DMS53 (cell line): ENCODE measurements at regions not wholly inside any gene's neighbourhood (a gene's known extent, or its start where the extent isn't known, plus 50 kb on each side); places are given as distances from the start of the nearest gene placed in this dataset.
A peak's percentile ranks its signal among the peaks of the same experiment; 100 is the strongest.

ENCODE experiments used
- DNase-seq: peaks from one replicate; lab custom pipeline; 2025; lab: John Stamatoyannopoulos, UW

DNA sequence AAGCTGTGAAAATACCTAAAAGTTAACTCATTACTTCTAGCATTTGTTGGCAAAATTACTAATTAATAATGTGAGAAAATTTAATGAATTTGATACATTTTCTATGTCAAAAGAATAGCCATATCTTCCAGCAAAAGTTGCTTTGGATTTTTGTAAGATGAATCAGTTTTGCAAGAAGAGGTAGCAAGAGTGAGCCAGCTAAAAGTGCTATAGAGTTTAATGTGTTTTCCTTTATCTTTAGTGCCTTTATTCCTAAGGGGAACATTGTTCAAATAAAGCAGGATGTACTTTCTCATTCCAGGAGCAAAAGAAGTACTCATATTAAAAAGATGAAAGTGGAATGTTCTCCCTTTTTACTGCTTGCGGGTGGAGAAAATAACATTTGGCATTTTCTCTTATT, 622.2 kb downstream of the ANXA1 start:
- no peak for DNase-seq

DNA sequence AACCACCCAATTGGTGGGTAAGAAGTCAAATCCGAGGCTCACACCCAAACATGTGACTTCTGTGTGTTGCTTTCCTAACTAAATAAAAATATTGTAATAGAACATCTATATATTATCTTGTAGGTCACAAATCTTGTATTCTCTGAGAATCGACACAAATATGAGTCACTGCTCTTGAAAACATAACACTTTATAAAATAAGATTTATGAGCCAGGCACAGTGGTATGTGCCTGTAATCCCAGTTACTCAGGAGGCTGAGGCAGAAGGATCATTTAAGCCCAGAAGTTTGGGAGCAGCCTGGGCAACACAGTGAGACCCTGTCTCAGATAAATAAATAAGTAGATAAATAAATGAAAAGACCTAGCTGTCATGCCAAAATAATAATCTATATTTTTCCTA, 624.1 kb downstream of the ANXA1 start:
- no peak for DNase-seq

DNA sequence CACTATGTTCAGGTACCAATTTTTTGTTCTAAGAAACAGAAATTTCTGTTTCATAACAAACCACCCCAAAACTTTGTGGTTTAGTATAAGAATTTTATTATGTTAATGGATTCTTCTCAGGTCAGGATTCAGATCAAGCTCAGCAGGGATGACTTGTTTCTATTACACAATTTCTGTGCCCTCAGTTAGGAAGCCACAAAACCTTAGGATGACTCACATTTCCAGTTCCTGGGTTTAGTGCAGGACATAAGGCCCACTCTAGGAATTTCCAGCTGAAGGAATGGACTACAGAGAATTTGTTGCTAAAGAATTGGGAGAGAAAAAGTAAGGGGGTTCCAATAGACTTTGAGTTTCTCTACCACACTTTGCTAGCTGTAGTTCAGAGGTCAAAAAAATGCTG, 629.3 kb downstream of the ANXA1 start:
- peak; percentile 1 for DNase-seq

DNA sequence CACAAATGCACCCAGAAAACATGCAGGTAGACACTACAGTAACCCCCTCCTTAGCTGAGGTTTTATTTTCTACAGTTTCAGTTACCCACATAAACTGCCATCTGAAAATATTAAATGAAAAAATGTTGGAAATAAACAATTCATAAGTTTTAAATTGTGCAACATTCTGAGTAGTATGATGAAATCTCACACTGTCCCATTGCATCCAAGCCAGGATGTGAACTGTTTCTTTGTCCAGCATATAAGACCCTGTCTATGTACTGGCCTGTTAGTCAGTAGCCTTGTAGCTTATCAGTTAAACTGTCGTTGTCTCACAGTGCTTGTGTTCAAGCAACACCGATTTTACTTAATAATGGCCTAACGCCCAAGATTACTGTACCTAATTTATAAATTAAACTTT, 630.5 kb downstream of the ANXA1 start:
- DNase-seq = no peak

DNA sequence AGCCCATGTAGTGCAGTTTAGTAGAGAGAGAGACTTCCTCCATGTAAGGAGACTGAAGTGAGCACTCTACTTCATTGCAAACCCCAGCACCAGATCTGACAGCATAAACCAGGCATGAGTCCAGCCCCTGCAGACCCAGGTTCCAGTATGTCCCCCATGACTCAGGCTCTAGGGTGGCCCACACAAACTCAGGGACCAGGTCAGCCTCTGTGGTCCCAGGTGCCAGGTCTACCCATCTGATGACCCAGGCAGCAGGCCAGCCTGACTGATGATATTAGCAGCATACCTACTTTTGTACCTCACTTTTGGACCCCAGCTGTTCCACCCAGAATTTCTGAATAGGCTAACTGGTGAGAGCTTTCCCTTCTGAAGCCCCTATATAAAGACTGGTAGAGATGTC, 647.8 kb downstream of the ANXA1 start:
- no peak for DNase-seq

DNA sequence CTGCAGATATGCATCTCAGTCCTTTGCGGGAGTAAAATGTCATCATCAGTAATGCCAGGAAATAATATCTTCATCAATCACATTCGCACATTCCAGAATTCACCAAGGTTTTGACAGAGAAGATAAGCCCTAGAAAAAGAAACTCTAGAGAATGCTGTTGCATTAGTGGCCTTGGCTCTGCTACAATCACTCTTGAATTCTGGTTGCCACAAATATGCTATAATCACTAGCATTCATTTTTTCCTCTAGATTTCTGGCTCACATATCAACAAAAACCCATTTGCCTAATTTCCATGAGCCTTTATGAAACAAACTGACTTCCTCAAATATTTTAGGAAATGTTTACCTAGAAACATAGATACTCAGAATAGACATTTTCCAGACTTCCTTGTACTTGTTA, 653.4 kb downstream of the ANXA1 start:
- no peak for DNase-seq

DNA sequence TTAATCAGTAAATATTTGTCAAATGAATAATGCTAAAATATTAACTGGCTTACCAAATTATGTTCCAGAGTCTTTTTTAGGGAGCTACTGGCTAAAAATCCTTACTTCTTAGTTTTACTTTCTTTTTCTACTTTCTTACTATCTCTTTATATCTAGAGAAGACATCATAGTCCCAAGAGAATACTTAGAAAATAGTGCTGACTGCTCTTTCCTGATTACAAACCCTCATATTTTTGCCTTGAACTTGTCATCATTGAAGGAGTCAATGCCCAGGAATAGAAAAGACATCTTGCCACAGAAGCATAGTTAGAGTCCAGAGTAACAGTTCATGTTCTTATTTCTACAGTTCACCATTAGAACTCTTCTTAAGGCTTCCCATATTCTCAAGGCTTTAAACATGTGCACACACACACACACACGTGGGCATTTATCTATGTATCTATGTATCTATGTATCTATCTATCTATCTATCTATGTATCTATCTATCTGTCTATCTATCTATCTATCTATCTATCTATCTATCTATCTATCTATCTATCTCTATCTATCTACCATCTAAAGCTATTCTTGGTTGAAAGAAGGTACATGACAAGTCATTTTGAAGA, 654.3 kb downstream of the ANXA1 start:
- DNase-seq = no peak

DNA sequence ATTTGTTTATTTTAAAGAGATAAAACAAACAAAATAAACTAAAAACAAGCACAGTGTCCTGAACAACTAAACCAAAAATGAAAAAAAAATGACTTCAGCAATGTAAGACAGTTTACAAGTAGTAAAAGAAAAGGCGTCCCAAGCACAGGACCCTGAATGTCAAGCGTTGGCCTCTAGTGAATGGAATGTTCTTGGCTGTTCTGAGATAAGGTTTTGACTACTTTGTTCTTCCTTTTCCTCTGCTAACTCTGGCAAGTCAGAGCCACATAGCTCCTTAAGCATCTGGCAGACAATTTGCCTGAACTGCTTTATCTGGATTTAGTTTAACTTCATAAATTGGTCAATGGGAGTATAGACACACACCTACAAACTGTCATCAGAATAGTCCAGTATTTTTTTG, 655.2 kb downstream of the ANXA1 start:
- no peak for DNase-seq

DNA sequence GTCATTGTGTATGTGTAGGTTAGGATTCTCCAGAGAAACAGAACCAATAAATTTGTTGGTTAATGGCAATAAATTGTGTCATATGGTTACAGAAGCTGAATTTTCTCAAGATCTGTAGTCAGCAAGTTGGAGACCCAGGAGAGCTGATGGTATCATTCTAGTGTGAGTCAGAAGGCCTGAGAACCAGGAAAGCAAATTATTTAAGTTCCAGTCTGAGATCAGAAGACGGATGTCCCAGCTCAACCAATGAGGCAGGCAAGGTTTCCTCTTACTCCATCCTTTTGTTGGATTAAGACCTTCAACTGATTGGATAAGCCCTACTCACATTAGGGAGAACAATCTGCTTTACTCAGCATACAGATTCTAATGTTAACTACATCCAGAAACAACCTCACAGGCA, 656.3 kb downstream of the ANXA1 start:
- DNase-seq = no peak

DNA sequence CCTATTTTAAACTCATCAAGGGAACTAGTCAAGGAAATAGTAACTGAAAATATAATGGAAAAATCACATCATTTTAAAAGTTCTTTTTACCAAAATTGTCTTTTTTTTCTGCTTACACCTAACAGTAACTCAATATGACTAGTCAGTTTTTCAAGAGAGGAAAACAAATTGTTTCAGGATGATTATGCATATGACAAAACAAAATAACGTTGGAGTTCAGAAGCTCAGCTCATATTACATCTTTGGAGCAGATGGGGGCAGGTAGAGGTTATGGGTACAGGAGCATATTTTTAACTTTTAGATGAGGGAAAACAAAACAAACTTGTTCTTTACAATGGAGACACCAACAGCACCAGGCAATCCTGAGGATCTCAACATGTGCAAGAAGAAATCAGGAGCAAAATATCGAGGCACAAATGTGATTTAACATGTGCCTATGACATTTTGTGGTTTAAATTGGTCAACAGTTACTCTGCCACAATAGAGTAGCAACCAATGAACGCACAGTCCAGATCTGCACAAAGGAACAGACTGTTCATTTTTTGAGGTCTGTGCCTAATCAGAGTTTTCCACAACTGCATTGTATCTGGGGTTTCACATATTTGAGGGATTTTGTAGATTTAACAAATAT, 659.0 kb downstream of the ANXA1 start:
- DNase-seq = no peak

DNA sequence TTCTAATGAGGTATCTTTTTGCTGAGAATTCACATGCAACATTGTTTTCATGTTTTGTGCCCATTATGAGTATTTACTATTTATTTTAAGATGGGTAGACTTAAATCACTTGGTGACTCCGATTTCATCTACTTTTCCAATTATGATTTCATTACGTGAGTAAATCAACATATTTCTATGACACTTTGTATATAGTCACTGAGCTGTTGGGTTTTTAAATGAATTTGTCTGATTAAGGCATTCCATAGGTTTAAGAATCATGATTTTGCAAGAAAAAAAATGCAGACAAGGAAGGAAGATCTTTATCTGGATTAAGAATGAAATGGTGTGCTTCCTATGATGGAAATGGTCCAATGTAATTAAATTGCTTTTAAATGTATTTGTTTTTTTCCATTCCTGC, 661.9 kb downstream of the ANXA1 start:
- DNase-seq = no peak

DNA sequence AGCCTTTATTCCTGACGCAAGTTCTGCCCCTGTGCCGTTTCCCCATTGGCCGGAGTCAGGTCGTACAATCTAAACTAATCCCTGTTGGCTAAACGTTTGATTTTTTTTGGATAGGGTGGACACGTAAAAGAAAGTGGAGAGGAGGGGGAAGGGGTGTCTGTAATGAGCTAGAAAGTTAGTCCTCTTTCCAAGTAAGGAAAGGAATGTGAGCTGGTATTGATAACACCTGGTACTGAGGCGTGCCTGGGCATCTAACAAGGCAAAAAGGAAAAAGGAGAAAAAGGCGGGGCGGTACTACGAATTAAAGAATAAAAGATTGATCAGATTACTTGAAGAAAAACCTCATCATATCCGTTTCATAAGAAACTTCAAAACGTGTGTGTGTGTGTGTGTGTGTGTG, 665.2 kb downstream of the ANXA1 start:
- no peak for DNase-seq

DNA sequence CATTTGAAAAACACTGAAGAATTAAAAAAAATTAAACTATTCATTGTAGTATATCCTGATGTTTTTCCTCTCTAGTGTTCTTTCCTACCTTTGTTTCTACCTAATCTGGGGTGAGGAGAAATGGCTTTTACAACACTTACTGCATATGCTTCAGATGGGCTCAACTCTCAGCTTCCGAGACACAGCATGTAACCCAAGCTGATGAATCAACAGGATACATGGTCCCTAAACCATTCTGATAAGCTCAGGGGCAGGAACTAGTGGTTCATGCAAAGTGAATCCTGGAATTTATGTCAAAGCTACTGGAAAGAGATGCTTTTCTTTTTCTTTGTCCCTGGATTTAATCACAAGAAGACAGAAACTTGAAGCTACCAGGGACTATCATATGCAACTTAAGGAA, 672.5 kb upstream of the RORB start:
- DNase-seq = no peak

DNA sequence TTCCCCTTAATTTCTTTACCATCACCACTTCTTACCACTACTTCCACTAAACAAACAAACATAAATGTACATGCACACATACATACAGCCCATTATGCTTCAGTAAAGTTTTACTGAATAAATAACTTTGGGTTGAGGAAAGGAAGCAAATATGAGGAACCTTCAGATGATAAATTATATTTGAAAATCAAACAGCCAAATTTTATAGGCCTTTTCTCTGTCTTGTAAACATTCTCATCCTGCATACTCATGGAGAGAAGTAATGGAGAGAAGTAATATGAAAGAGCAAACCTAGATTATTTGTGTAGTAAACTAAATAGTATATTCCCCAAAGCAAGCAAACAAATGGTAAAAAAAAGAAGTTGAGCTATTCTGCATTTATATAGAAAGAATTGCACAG, 658.3 kb upstream of the RORB start:
- DNase-seq = no peak

DNA sequence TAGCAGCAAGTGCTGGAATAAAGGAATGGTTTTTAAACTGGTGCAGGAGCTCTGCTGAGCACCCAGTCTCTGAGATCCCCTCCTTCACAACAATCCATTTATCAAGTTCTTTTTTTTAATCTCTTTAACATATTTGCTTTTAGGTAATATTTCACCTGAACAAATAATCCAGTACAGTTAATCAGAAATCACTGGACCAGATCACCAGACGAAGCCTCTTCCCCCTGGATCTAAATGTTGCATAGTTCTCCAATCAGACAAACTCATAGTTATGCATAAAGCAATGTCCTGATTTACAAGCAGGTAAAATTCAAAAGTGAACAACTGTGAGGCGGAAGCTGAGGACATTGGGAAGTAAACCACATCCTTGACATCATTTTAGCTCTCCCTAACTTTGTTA, 657.7 kb upstream of the RORB start:
- DNase-seq = no peak

DNA sequence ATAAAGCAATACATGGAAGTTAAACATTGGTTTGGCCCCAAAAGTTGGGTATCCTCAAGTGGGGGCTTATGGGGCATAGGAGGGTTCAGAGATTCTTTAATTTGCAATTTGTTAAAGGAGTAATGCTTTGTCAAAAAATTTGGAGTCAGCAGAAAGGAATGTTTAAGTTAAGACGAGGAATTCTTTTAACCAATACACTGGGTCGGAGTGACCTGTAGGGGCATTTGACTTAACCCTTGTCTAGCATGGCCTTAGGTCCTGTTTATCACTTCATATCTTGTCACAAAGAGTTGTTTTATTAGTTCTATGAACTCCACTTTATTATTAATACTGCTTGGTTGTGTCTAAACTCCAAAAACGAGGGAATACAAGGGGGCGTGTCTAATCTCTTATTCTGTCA, 656.1 kb upstream of the RORB start:
- DNase-seq = no peak

DNA sequence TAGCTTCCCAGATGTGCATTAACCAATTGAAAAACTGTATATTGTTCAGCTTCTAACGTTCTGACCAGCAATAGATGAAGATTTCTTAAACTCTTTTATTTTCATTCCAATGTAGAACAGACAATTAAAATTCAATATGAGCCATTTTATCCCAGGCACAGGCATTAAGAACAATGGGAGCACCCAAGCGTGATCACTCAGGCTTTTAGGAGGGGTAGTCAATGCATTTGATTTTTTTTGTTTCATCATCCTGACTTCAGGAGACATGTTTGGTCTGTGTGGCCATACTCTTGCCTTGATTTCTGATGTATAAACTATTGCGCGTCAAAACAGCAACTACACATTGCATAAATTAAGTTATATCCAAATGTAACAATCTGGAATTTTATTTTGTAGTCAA, 653.0 kb upstream of the RORB start:
- DNase-seq = no peak

DNA sequence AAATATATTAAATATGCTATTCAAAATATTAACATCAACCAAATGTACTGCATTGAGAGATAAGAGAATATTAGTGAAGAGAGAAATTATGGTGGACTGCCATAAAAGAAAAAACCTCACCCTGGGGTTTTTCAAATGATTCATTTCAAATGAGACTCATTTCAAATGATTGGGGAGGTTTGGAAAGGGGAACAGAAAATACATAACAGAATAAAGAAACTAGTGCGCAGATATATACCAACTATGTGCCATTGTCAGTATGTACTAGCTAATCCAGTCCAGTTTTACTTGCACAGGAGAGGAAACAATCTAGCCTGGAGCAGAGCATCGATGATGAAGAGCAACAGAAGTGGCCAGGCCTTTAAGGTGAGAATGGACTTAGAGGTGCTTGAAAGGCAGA, 651.6 kb upstream of the RORB start:
- no peak for DNase-seq

DNA sequence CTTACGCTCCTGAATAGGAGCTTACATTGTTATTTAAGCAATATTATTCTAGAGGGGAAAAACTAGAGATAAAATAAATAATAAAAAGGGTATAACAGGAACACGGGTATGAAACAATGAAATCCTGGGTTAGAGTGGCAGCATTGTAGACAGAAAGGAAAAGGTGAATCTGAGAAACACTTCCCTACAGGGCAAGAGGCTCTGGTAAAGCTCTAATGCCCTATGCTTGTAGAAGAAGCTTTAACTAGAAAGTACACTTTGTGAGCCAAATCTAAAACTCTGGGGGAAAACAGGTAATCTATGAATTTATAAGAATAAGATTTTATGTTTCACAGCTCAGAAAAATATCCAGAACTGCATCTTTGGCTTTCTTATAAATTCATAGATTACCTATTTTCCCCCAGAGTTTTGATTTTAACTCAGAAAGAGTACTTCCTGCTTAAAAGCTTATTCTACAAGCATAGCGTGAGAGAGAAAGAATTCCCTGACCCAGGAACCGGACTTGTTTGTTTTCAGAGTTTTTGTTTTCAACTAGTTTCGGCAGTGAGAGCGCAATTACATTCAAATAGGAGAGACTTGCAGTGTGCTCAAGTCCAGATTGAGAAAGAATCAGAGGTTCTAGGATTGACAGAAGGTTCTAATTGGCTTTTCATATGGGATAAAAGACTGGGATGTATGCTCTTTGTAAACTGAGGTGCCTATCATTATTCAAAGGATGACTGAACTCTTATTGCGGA, 651.0 kb upstream of the RORB start:
- no peak for DNase-seq

DNA sequence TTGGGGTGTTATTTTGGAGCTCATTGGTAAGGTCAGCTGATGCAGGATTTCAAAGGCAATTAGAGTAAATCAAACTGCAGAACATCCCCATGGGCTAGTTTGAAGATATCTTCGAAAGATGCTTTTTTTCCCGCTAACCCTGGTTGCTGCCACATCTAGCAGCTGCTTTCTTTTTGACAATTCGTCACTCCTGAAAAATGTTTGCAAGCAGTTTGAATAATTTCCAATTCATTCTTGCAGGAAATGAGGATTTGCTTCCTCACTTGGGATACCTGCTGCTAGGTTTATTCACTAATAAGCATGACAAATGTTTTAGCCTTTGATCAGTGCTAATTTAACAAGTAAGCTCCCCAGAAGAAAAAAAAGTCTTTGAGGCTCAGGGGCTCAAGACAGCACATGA, 649.6 kb upstream of the RORB start:
- DNase-seq = no peak

DNA sequence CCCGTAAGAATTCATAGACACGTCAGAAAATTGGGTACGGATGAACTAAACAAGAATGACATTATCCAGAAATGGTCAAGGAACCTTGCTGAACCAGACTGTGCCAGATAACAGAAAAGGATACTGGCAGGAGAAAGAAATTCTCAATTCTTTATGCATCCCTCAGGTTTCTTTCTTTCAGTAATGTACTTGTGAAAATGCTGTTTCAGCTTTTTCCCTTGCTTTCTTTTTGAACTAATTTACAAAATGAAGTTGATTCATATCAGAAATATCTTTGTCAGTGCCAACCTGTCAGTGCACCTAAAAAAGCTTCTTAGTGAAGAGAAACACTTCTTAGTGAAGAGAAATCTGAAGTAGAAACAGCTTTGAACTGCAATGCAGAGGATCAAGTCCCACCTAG, 643.6 kb upstream of the RORB start:
- no peak for DNase-seq

DNA sequence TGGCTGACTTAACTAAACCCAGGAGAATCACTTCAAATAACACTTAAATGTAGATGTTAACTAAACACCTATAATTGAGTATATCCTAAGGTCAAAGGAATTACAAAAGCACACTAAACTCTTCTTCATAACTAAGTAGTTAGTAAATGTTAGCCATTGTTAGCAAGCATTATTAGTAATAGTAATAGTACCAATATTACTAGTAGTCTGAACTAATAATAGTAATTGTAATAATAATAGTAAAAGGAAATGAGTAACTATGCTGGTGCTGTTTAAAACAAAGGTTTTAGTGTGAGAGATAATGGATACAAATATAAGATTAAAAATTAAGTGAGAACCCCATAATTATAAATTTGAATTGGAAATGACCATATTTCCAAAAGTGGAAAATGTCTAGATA, 641.9 kb upstream of the RORB start:
- DNase-seq = no peak

DNA sequence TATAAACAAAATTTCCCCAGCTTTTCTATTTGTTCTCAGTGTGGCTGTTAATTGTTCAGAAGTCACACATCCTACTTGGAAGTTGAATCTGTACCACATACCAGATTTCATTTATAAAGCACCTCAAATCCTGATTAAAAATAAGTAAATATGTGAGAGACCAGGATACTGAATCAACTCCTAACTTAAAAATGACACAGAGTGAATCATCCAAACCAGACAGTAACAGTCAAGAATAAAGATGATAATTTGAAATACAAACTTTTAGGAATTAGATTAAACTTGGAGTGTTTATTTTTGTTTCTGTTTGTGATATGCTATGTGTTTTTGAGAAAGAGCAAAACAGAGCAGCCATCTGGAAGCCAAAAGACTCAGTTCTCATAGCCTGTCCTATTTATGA, 633.2 kb upstream of the RORB start:
- DNase-seq = no peak

DNA sequence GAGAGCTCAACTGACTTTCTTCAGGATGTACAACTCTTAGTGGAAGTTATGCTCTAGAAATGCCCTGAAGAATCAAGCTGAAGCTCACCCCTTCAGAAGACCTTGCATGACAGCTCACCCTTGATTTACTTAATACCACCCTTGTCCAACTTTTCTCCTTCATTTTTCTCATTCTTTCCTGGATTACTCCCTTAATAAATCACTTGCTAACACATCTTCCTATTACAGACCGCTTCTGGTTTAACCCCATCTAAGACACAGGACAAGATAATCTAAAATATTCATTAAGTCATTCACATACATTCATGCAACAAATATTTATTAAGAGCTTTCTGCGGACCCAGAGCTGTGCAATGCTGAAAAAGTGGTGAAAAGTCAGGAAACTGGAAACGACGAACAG, 630.7 kb upstream of the RORB start:
- DNase-seq = no peak
